Esophagus squamous epithelium (tissue), 5 donors: ENCODE measurements at regions not wholly inside any gene's neighbourhood (a gene's known extent, or its start where the extent isn't known, plus 50 kb on each side); places are given as distances from the start of the nearest gene placed in this dataset.

Experiments used
- DNase-seq: peaks from one replicate; lab custom pipeline; 2025; lab: John Stamatoyannopoulos, UW
- H3K27ac ChIP-seq, 4 donors: fragments of 200-600 bp; sonication (generic); one replicate each; pipeline ENCODE4 v1.5.1; 2016 to 2019; ENCODE audit warnings: mild to moderate bottlenecking in 1 of 4
- H3K27me3 ChIP-seq, 4 donors: fragments of 200-600 bp; sonication (generic); 1 replicate in 3 of 4; 2 replicates in 1 of 4; pipeline versions ENCODE4 v1.5.1 to v1.6.0; 2017 to 2021; ENCODE audit warnings: antibody characterized with exemption in 1 of 4
- H3K36me3 ChIP-seq, 3 donors: fragments of 200-600 bp; sonication (generic); one replicate each; pipeline ENCODE4 v1.5.1; 2016 to 2019
- H3K4me1 ChIP-seq, 3 donors: fragments of 200-600 bp; sonication (generic); one replicate each; pipeline ENCODE4 v1.5.1; 2017 to 2019
- H3K4me3 ChIP-seq, 4 donors: fragments of 200-600 bp; sonication (generic); 1 replicate in 3 of 4; 2 replicates in 1 of 4; pipeline ENCODE4 v1.5.1; 2016 to 2019; ENCODE audit warnings: mild to moderate bottlenecking in 2 of 4, moderate library complexity in 1 of 4
- H3K9me3 ChIP-seq, 3 donors: fragments of 200-600 bp; sonication (generic); one replicate each; pipeline ENCODE4 v1.5.1; 2016 to 2019
- CTCF ChIP-seq, 6 experiments: fragments of 450-650 bp in 4 of 6; fragments of 200-600 bp in 2 of 6; sonication (generic) in 2 of 6; IDR thresholded peaks; one replicate each; pipeline ENCODE4 v1.5.1; 2016 to 2019; ENCODE audit warnings: antibody characterized with exemption in 6 of 6, mild to moderate bottlenecking in 4 of 6, moderate library complexity in 4 of 6
- POLR2A ChIP-seq, 4 donors: fragments of 450-650 bp; IDR thresholded peaks; one replicate each; pipeline ENCODE4 v1.6.1; 2017; ENCODE audit warnings: antibody characterized with exemption in 4 of 4, mild to moderate bottlenecking in 4 of 4, moderate library complexity in 3 of 4
- WGBS, 2 donors: methylation state at CpG; one replicate each; pipeline ENCODE4 v1.1.5; 2018; 5-methylcytosine and 5-hydroxymethylcytosine counted together
- intact Hi-C: fragments of 100-400 bp; cut with DNase I; formaldehyde crosslinking; loops from one replicate; pipeline ENCODE4 v1.15.0; 2022
- donor health status: DM: yes; HTN: yes; CAD: no.

- Histone ChIP-seq H3K36me3 (no peaks in the 10 kb centered on the region), H3K27ac (no peak overlapping the region), H3K4me3 (no peak overlapping the region), H3K9me3 (no peaks in the 10 kb centered on the region), H3K4me1 (no peaks in the 10 kb centered on the region), H3K27me3 (no peaks in the 10 kb centered on the region)
- no peak for DNase-seq
- TF ChIP-seq POLR2A (IDR thresholded peaks at IDR 0.05) (no peak), CTCF (IDR thresholded peaks at IDR 0.05) (no peak)
- intact Hi-C loops = no loop called here
- 63 to 67% methylated on average over 7 of the region's 7 CpGs for WGBS, 2 donors
These were observed 1043.4 kb downstream of the DIAPH3 start for GRCh38 chr13:59120297-59120843.

GRCh38 chr13:59121507-59121906, 1042.2 kb downstream of the DIAPH3 start:
- DNase-seq = no peak
- H3K4me3 ChIP-seq = no peak overlapping the region
- H3K27me3 ChIP-seq = no peaks in the 10 kb centered on the region
- WGBS, 2 donors = 67 to 81% methylated on average over 3 of the region's 3 CpGs
- no peaks in the 10 kb centered on the region for H3K4me1 ChIP-seq
- intact Hi-C loops = no loop called here
- H3K36me3 ChIP-seq = no peaks in the 10 kb centered on the region
- H3K27ac ChIP-seq = no peak overlapping the region
- TF ChIP-seq CTCF (IDR thresholded peaks at IDR 0.05) = no peak
- TF ChIP-seq POLR2A (IDR thresholded peaks at IDR 0.05) = no peak
- H3K9me3 ChIP-seq = no peaks in the 10 kb centered on the region

GRCh38 chr13:59126474-59126873, 1037.3 kb downstream of the DIAPH3 start:
- Histone ChIP-seq H3K4me3 (no peak overlapping the region), H3K27me3 (no peaks in the 10 kb centered on the region), H3K27ac (no peak overlapping the region), H3K9me3 (no peaks in the 10 kb centered on the region), H3K4me1 (no peaks in the 10 kb centered on the region), H3K36me3 (no peaks in the 10 kb centered on the region)
- DNase-seq = no peak
- WGBS, 2 donors = 82 to 90% methylated on average over 3 of the region's 3 CpGs
- no peak for TF ChIP-seq CTCF (IDR thresholded peaks at IDR 0.05)
- TF ChIP-seq POLR2A (IDR thresholded peaks at IDR 0.05) = no peak
- intact Hi-C loops = no loop called here

GRCh38 chr13:59133903-59134302, 1029.8 kb downstream of the DIAPH3 start:
- Histone ChIP-seq H3K36me3 (no peaks in the 10 kb centered on the region), H3K27me3 (no peaks in the 10 kb centered on the region), H3K27ac (no peak overlapping the region), H3K4me3 (no peak overlapping the region), H3K4me1 (no peaks in the 10 kb centered on the region), H3K9me3 (no peaks in the 10 kb centered on the region)
- DNase-seq = no peak
- WGBS, 2 donors = 54 to 69% methylated on average over 3 of the region's 3 CpGs
- intact Hi-C loops = no loop called here
- no peak for TF ChIP-seq POLR2A (IDR thresholded peaks at IDR 0.05)
- TF ChIP-seq CTCF (IDR thresholded peaks at IDR 0.05) = no peak

GRCh38 chr13:59144700-59145099, 1019.0 kb downstream of the DIAPH3 start:
- no peaks in the 10 kb centered on the region for H3K36me3 ChIP-seq
- H3K9me3 ChIP-seq = no peaks in the 10 kb centered on the region
- no peak overlapping the region for H3K4me3 ChIP-seq
- DNase-seq = no peak
- intact Hi-C loops = no loop called here
- H3K4me1 ChIP-seq = no peaks in the 10 kb centered on the region
- WGBS, 2 donors = 55 to 76% methylated on average over 1 of the region's 1 CpG
- TF ChIP-seq POLR2A (IDR thresholded peaks at IDR 0.05) (no peak), CTCF (IDR thresholded peaks at IDR 0.05) (no peak)
- H3K27ac ChIP-seq = no peak overlapping the region
- no peaks in the 10 kb centered on the region for H3K27me3 ChIP-seq
